ENCODE measurements at regions not wholly inside any gene's neighbourhood (a gene's known extent, or its start where the extent isn't known, plus 50 kb on each side); places are given as distances from the start of the nearest gene placed in this dataset.

- H3K4me1 ChIP-seq (ENCODE audit: control insufficient read depth, insufficient read depth, low read length, poor library complexity, severe bottlenecking): no peaks in the 10 kb centered on the region
- no peaks in the 10 kb centered on the region for H3K9me3 ChIP-seq (ENCODE audit: control insufficient read depth, low read length)
- no peak overlapping the region for H3K4me3 ChIP-seq (ENCODE audit: insufficient read depth, low read depth, low read length, poor library complexity, severe bottlenecking)
- H3K27me3 ChIP-seq (replicated peaks; ENCODE audit: control insufficient read depth, insufficient read depth, low read length, poor library complexity, severe bottlenecking): peaks cover 3% of the 10 kb centered on the region
- no peak for DNase-seq
- H3K27ac ChIP-seq (ENCODE audit: insufficient read depth, low read length, poor library complexity, severe bottlenecking): no peak overlapping the region
- H3K36me3 ChIP-seq (ENCODE audit: control insufficient read depth, insufficient read depth, low read length): no peaks in the 10 kb centered on the region
Observed at GRCh38 chr2:38439863-38440262, 62.8 kb upstream of the ATL2 start.

DNA sequence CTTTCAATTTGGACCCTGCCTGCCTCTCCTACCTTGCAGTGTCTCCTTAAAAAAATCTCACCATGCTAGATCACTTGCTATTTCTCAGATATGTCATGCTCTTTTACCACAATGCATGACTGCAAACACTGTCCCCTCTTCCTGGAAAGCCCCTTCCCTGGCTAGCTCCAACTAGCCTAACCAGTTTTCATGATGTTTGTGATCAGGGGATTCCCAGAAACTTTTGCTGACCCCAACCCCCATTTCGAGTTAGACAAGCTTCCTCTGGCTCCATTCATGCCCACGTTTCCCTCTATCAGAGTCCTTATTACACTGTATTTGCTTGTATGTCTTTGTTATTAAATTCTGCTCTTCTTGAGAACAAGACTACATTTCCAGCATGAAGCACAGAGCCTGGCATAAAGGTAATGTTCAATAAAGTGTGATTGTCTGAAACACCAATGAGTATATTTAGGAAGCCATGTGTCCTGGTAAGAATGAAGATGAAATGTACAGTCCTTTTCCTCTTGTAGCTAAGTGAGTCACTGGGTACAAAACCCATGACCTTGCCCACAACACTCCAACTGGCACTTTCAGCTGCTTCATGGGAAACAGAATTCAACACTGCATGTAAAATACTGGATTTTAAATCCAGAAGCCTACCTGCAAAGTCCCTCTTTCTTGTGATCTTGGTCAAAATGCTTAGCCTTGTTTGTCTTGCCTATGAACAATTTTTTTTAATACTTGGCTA lies 62.0 kb upstream of the ATL2 start:
- Histone ChIP-seq H3K27ac (ENCODE audit: insufficient read depth, low read length, poor library complexity, severe bottlenecking) (no peak overlapping the region), H3K4me1 (ENCODE audit: control insufficient read depth, insufficient read depth, low read length, poor library complexity, severe bottlenecking) (no peaks in the 10 kb centered on the region), H3K4me3 (ENCODE audit: insufficient read depth, low read depth, low read length, poor library complexity, severe bottlenecking) (no peak overlapping the region), H3K36me3 (ENCODE audit: control insufficient read depth, insufficient read depth, low read length) (no peaks in the 10 kb centered on the region), H3K9me3 (ENCODE audit: control insufficient read depth, low read length) (no peaks in the 10 kb centered on the region), H3K27me3 (replicated peaks; ENCODE audit: control insufficient read depth, insufficient read depth, low read length, poor library complexity, severe bottlenecking) (peaks cover 3% of the 10 kb centered on the region)
- DNase-seq: no peak

GRCh38 chr2:38438133-38438882 lies 61.2 kb upstream of the ATL2 start:
- Histone ChIP-seq H3K4me3 (ENCODE audit: insufficient read depth, low read depth, low read length, poor library complexity, severe bottlenecking) (no peak overlapping the region), H3K27me3 (replicated peaks; ENCODE audit: control insufficient read depth, insufficient read depth, low read length, poor library complexity, severe bottlenecking) (peaks cover 3% of the 10 kb centered on the region), H3K9me3 (ENCODE audit: control insufficient read depth, low read length) (no peaks in the 10 kb centered on the region), H3K27ac (ENCODE audit: insufficient read depth, low read length, poor library complexity, severe bottlenecking) (no peak overlapping the region), H3K36me3 (ENCODE audit: control insufficient read depth, insufficient read depth, low read length) (no peaks in the 10 kb centered on the region), H3K4me1 (ENCODE audit: control insufficient read depth, insufficient read depth, low read length, poor library complexity, severe bottlenecking) (no peaks in the 10 kb centered on the region)
- DNase-seq: no peak

GRCh38 chr2:38436227-38436664 lies 59.2 kb upstream of the ATL2 start:
- Histone ChIP-seq H3K4me3 (ENCODE audit: insufficient read depth, low read depth, low read length, poor library complexity, severe bottlenecking) (no peak overlapping the region), H3K27me3 (replicated peaks; ENCODE audit: control insufficient read depth, insufficient read depth, low read length, poor library complexity, severe bottlenecking) (no peaks in the 10 kb centered on the region), H3K4me1 (ENCODE audit: control insufficient read depth, insufficient read depth, low read length, poor library complexity, severe bottlenecking) (no peaks in the 10 kb centered on the region), H3K9me3 (ENCODE audit: control insufficient read depth, low read length) (no peaks in the 10 kb centered on the region), H3K27ac (ENCODE audit: insufficient read depth, low read length, poor library complexity, severe bottlenecking) (no peak overlapping the region), H3K36me3 (ENCODE audit: control insufficient read depth, insufficient read depth, low read length) (no peaks in the 10 kb centered on the region)
- no peak for DNase-seq

- Histone ChIP-seq H3K9me3 (ENCODE audit: control insufficient read depth, low read length) (no peaks in the 10 kb centered on the region), H3K27ac (ENCODE audit: insufficient read depth, low read length, poor library complexity, severe bottlenecking) (no peak overlapping the region), H3K4me3 (ENCODE audit: insufficient read depth, low read depth, low read length, poor library complexity, severe bottlenecking) (no peak overlapping the region), H3K4me1 (ENCODE audit: control insufficient read depth, insufficient read depth, low read length, poor library complexity, severe bottlenecking) (no peaks in the 10 kb centered on the region), H3K27me3 (replicated peaks; ENCODE audit: control insufficient read depth, insufficient read depth, low read length, poor library complexity, severe bottlenecking) (no peaks in the 10 kb centered on the region), H3K36me3 (ENCODE audit: control insufficient read depth, insufficient read depth, low read length) (no peaks in the 10 kb centered on the region)
- no peak for DNase-seq
Observed at GRCh38 chr2:38435775-38436174, 58.7 kb upstream of the ATL2 start.

DNA sequence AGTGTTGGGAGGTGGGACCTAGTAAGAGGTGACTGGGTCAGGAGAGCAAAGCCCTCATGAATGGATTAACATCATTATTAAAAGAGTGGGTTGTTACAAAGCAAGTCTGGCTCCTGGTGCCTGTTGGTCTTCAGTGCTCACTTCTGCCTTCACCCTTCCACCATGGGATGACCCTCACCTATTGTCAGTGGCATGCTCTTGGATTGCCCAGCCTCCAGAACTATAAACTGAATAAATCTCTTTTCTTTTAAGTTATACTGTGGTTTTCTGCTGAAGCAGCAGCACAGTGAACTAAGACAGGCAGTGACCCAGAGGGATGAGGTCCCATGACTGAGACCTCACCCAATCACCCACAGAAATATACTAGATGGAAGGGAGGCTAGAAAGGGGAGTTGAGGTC lies 57.5 kb upstream of the ATL2 start:
- Histone ChIP-seq H3K9me3 (ENCODE audit: control insufficient read depth, low read length) (no peaks in the 10 kb centered on the region), H3K4me1 (ENCODE audit: control insufficient read depth, insufficient read depth, low read length, poor library complexity, severe bottlenecking) (no peaks in the 10 kb centered on the region), H3K4me3 (ENCODE audit: insufficient read depth, low read depth, low read length, poor library complexity, severe bottlenecking) (no peak overlapping the region), H3K27me3 (replicated peaks; ENCODE audit: control insufficient read depth, insufficient read depth, low read length, poor library complexity, severe bottlenecking) (no peaks in the 10 kb centered on the region), H3K27ac (ENCODE audit: insufficient read depth, low read length, poor library complexity, severe bottlenecking) (no peak overlapping the region), H3K36me3 (ENCODE audit: control insufficient read depth, insufficient read depth, low read length) (no peaks in the 10 kb centered on the region)
- no peak for DNase-seq

GRCh38 chr2:38433607-38433975 lies 56.5 kb upstream of the ATL2 start:
- H3K27me3 ChIP-seq (replicated peaks; ENCODE audit: control insufficient read depth, insufficient read depth, low read length, poor library complexity, severe bottlenecking): no peaks in the 10 kb centered on the region
- no peak overlapping the region for H3K4me3 ChIP-seq (ENCODE audit: insufficient read depth, low read depth, low read length, poor library complexity, severe bottlenecking)
- H3K36me3 ChIP-seq (ENCODE audit: control insufficient read depth, insufficient read depth, low read length): no peaks in the 10 kb centered on the region
- DNase-seq: no peak
- no peaks in the 10 kb centered on the region for H3K9me3 ChIP-seq (ENCODE audit: control insufficient read depth, low read length)
- no peak overlapping the region for H3K27ac ChIP-seq (ENCODE audit: insufficient read depth, low read length, poor library complexity, severe bottlenecking)
- no peaks in the 10 kb centered on the region for H3K4me1 ChIP-seq (ENCODE audit: control insufficient read depth, insufficient read depth, low read length, poor library complexity, severe bottlenecking)

- Histone ChIP-seq H3K27ac (ENCODE audit: insufficient read depth, low read length, poor library complexity, severe bottlenecking) (no peak overlapping the region), H3K4me3 (ENCODE audit: insufficient read depth, low read depth, low read length, poor library complexity, severe bottlenecking) (no peak overlapping the region), H3K4me1 (ENCODE audit: control insufficient read depth, insufficient read depth, low read length, poor library complexity, severe bottlenecking) (no peaks in the 10 kb centered on the region), H3K9me3 (ENCODE audit: control insufficient read depth, low read length) (no peaks in the 10 kb centered on the region), H3K27me3 (replicated peaks; ENCODE audit: control insufficient read depth, insufficient read depth, low read length, poor library complexity, severe bottlenecking) (no peaks in the 10 kb centered on the region), H3K36me3 (ENCODE audit: control insufficient read depth, insufficient read depth, low read length) (no peaks in the 10 kb centered on the region)
- no peak for DNase-seq
Observed at GRCh38 chr2:38432820-38433606, 55.9 kb upstream of the ATL2 start.

GRCh38 chr2:38430597-38431207 lies 53.6 kb upstream of the ATL2 start:
- Histone ChIP-seq H3K4me1 (ENCODE audit: control insufficient read depth, insufficient read depth, low read length, poor library complexity, severe bottlenecking) (no peaks in the 10 kb centered on the region), H3K27ac (ENCODE audit: insufficient read depth, low read length, poor library complexity, severe bottlenecking) (no peak overlapping the region), H3K9me3 (ENCODE audit: control insufficient read depth, low read length) (no peaks in the 10 kb centered on the region), H3K27me3 (replicated peaks; ENCODE audit: control insufficient read depth, insufficient read depth, low read length, poor library complexity, severe bottlenecking) (no peaks in the 10 kb centered on the region), H3K36me3 (ENCODE audit: control insufficient read depth, insufficient read depth, low read length) (no peaks in the 10 kb centered on the region), H3K4me3 (ENCODE audit: insufficient read depth, low read depth, low read length, poor library complexity, severe bottlenecking) (no peak overlapping the region)
- DNase-seq: no peak

All from effector memory CD4-positive, alpha-beta T cell (primary cell).